Activated T-cell treated with anti-CD3 and anti-CD28 coated beads, Interleukin-2, amount 50 U/mL, for 24 hours (primary cell): ENCODE measurements at regions not wholly inside any gene's neighbourhood (a gene's known extent, or its start where the extent isn't known, plus 50 kb on each side); places are given as distances from the start of the nearest gene placed in this dataset.
"Not testable (repeated sequence)": the region's sequence is repeated elsewhere in the genome, so short reads cannot be mapped to it uniquely, and the experiment has no call there.

Source experiments
- DNase-seq: peaks from one replicate; pipeline ENCODE4 v3.0.0-alpha.2; 2020
- H3K27ac Mint-ChIP-seq: 2 replicates; pipeline ENCODE4 v1.8.0; 2020; ENCODE audit warnings: mild to moderate bottlenecking, mixed read lengths
- H3K27me3 Mint-ChIP-seq: 2 replicates; pipeline ENCODE4 v1.8.0; 2020; ENCODE audit warnings: mixed read lengths
- H3K36me3 Mint-ChIP-seq: 2 replicates; pipeline ENCODE4 v1.8.0; 2020; ENCODE audit warnings: low read depth, mixed read lengths
- H3K4me1 Mint-ChIP-seq: 2 replicates; pipeline ENCODE4 v1.8.0; 2020; ENCODE audit warnings: low read depth, mixed read lengths
- H3K4me3 Mint-ChIP-seq: 2 replicates; pipeline ENCODE4 v1.8.0; 2020; ENCODE audit warnings: mild to moderate bottlenecking, moderate library complexity, mixed read lengths
- H3K9me3 Mint-ChIP-seq: 2 replicates; pipeline ENCODE4 v1.8.0; 2020; ENCODE audit warnings: mixed read lengths

DNA sequence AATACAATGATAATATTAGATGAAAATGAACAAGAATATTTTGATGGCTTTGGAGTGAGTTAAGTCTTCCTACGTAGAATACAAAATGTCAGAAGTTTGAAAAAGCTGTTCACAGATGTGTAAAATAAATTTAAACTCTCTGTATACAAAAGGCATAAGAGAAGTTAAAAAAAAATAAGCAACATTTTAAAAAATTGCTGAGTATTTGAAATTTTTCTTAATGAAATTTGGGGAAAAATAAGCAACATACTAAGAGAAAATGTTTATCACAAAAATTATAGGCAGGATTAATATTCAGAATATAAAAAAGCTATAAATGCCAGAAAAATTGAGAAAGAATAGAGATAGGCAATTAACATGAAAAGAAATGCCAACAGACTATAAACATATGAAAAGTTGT lies 470.7 kb upstream of the TRPC7 start:
- Mint-ChIP-seq H3K27me3 (no peaks in the 10 kb centered on the region), H3K4me3 (no peak overlapping the region), H3K9me3 (peaks cover 8% of the 10 kb centered on the region), H3K4me1 (no peaks in the 10 kb centered on the region), H3K27ac (no peak overlapping the region), H3K36me3 (no peaks in the 10 kb centered on the region)
- DNase-seq = no peak

DNA sequence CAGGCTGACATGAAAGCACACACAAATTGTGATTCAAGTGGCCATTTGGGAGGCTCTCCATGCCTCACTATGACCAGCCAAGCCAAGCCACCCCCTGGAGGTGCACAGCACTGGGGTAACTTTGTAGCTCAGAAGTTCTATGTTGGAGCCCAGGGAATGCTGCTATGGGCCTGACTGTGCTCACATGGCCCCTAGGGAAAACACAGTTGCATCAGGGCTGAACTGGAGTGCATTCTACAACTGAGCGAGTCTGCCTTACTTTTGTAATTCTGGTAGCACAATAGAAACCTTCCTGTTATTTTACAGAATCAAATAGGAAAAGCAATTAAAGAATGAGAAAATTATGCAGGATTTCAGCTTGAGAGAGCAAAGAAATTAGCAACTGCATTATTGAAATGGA lies 455.5 kb upstream of the TRPC7 start:
- no peak overlapping the region for H3K27ac Mint-ChIP-seq
- no peak for DNase-seq
- no peak overlapping the region for H3K4me3 Mint-ChIP-seq
- no peaks in the 10 kb centered on the region for H3K9me3 Mint-ChIP-seq
- H3K27me3 Mint-ChIP-seq = no peaks in the 10 kb centered on the region
- H3K36me3 Mint-ChIP-seq = no peaks in the 10 kb centered on the region
- no peaks in the 10 kb centered on the region for H3K4me1 Mint-ChIP-seq

- H3K4me3 Mint-ChIP-seq = no peak overlapping the region
- no peaks in the 10 kb centered on the region for H3K4me1 Mint-ChIP-seq
- H3K27ac Mint-ChIP-seq = no peak overlapping the region
- no peak for DNase-seq
- H3K27me3 Mint-ChIP-seq = no peaks in the 10 kb centered on the region
- no peaks in the 10 kb centered on the region for H3K36me3 Mint-ChIP-seq
- H3K9me3 Mint-ChIP-seq = no peaks in the 10 kb centered on the region
Observed at GRCh38 chr5:136819526-136820302, 454.4 kb upstream of the TRPC7 start.

GRCh38 chr5:136816327-136816726 lies 451.0 kb upstream of the TRPC7 start:
- no peaks in the 10 kb centered on the region for H3K9me3 Mint-ChIP-seq
- no peaks in the 10 kb centered on the region for H3K4me1 Mint-ChIP-seq
- no peaks in the 10 kb centered on the region for H3K36me3 Mint-ChIP-seq
- DNase-seq = no peak
- H3K27me3 Mint-ChIP-seq = no peaks in the 10 kb centered on the region
- no peak overlapping the region for H3K27ac Mint-ChIP-seq
- H3K4me3 Mint-ChIP-seq = no peak overlapping the region

- DNase-seq = no peak
- no peak overlapping the region for H3K4me3 Mint-ChIP-seq
- no peaks in the 10 kb centered on the region for H3K9me3 Mint-ChIP-seq
- H3K27ac Mint-ChIP-seq = no peak overlapping the region
- no peaks in the 10 kb centered on the region for H3K36me3 Mint-ChIP-seq
- H3K27me3 Mint-ChIP-seq = no peaks in the 10 kb centered on the region
- H3K4me1 Mint-ChIP-seq = no peaks in the 10 kb centered on the region
Observed at GRCh38 chr5:136814619-136815378, 449.5 kb upstream of the TRPC7 start.

- not testable (repeated sequence) for H3K27me3 Mint-ChIP-seq, H3K27ac Mint-ChIP-seq, DNase-seq, H3K4me3 Mint-ChIP-seq, H3K9me3 Mint-ChIP-seq, H3K4me1 Mint-ChIP-seq, H3K36me3 Mint-ChIP-seq
Observed at GRCh38 chr5:136812270-136812669, 446.9 kb upstream of the TRPC7 start.

- Mint-ChIP-seq H3K36me3 (no peaks in the 10 kb centered on the region), H3K27ac (no peak overlapping the region), H3K4me3 (no peak overlapping the region), H3K4me1 (no peaks in the 10 kb centered on the region), H3K27me3 (no peaks in the 10 kb centered on the region), H3K9me3 (no peaks in the 10 kb centered on the region)
- no peak for DNase-seq
Observed at GRCh38 chr5:136811551-136811950, 446.2 kb upstream of the TRPC7 start.

DNA sequence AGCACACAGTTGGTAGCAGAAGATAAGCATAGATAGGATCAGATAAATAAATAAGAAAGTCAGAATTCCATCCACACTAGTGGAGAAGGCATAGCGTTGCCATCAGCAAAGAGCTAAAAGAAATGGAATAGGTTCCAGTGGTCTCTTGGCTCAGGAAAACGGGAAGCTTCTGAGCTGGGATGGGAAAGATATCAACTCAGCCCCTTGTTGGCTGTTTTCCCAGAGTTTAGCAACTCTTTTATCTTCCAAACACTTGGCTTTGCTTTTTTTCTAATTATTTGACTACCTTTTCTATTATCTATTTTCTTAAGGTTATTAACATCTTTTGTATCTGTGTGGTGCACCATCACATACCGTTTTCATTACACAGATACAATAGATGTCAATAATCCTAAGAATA lies 445.7 kb upstream of the TRPC7 start:
- H3K27ac Mint-ChIP-seq = no peak overlapping the region
- no peak for DNase-seq

DNA sequence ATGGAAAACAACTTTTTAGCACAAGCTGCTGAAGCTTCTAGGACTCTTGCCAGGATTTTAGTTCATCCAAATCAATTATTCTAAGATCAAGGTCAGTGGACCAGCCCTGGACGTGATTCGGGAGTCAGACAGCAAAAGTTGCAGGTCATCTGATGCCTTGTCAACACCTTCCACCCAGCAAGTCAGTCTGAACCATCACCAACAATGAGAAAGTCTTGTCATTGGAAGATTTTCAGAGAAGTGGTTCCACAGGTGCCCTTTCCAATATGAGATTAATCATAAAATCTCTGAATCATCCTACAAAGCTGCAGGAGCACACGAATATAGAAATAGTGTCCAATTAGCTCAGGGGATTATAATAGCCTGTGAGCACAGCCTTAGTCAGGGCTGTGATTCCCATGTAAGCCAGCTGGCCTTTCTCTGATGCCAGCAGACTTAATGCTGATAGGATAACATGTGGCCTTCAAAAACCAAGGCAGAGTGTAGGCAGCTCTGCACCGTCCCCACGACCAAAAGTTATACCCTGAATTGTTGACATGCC lies 445.0 kb upstream of the TRPC7 start:
- no peak for DNase-seq
- Mint-ChIP-seq H3K4me3 (no peak overlapping the region), H3K4me1 (no peaks in the 10 kb centered on the region), H3K27ac (no peak overlapping the region), H3K27me3 (no peaks in the 10 kb centered on the region), H3K36me3 (no peaks in the 10 kb centered on the region), H3K9me3 (no peaks in the 10 kb centered on the region)

More for the DNA sequence above, 445.7 kb upstream of the TRPC7 start:
- no peaks in the 10 kb centered on the region for H3K27me3 Mint-ChIP-seq
- no peak overlapping the region for H3K4me3 Mint-ChIP-seq
- no peaks in the 10 kb centered on the region for H3K4me1 Mint-ChIP-seq
- no peaks in the 10 kb centered on the region for H3K36me3 Mint-ChIP-seq
- no peaks in the 10 kb centered on the region for H3K9me3 Mint-ChIP-seq

- Mint-ChIP-seq H3K27ac (no peak overlapping the region), H3K9me3 (no peaks in the 10 kb centered on the region), H3K36me3 (no peaks in the 10 kb centered on the region), H3K4me3 (no peak overlapping the region), H3K4me1 (no peaks in the 10 kb centered on the region), H3K27me3 (no peaks in the 10 kb centered on the region)
- no peak for DNase-seq
Observed at GRCh38 chr5:136809382-136809781, 444.0 kb upstream of the TRPC7 start.

- H3K4me3 Mint-ChIP-seq = no peak overlapping the region
- H3K27me3 Mint-ChIP-seq = no peaks in the 10 kb centered on the region
- DNase-seq = no peak
- no peaks in the 10 kb centered on the region for H3K4me1 Mint-ChIP-seq
- no peaks in the 10 kb centered on the region for H3K36me3 Mint-ChIP-seq
- no peak overlapping the region for H3K27ac Mint-ChIP-seq
- no peaks in the 10 kb centered on the region for H3K9me3 Mint-ChIP-seq
Observed at GRCh38 chr5:136808756-136809155, 443.4 kb upstream of the TRPC7 start.

DNA sequence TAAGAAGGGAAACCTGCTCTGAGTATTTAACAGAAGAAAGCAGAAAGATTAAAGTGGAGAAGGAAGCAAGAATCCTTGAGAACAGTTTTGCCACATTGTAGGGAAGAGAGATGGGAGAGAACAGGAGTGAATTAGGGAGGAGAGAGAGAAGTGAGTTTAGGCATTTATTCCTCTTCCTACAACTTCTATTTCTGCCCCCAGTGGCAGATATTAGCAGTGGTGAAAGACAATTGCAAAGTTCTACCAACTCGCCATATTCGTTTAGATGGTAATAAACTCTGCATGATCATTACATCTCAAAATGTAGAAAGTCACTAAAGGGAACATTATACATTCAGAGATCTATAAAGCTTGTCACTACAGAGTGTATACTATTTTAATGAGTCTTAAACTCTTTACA lies 440.1 kb upstream of the TRPC7 start:
- Mint-ChIP-seq H3K4me3 (no peak overlapping the region), H3K27ac (no peak overlapping the region), H3K9me3 (no peaks in the 10 kb centered on the region), H3K36me3 (no peaks in the 10 kb centered on the region), H3K27me3 (no peaks in the 10 kb centered on the region), H3K4me1 (no peaks in the 10 kb centered on the region)
- DNase-seq = no peak

DNA sequence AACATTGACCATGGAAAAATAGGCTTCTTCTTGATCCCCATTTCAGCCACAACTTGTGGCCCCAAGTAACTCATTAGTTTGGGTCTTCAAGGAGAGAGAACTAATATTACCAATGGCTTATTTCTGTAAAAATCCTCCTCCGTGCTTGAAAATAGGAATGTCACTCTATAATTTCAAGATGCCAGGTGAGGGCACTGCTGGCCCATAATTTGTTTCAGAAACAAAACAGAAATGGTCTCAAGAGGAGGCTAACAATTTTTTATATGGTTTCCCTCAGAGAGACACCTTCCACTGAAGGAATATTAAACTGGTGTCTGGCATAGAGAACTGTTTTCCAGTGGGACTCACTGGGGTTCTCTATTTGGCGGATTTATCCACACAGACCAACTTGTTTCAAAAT lies 437.0 kb upstream of the TRPC7 start:
- no peaks in the 10 kb centered on the region for H3K27me3 Mint-ChIP-seq
- no peak overlapping the region for H3K27ac Mint-ChIP-seq
- no peaks in the 10 kb centered on the region for H3K36me3 Mint-ChIP-seq
- H3K4me3 Mint-ChIP-seq = no peak overlapping the region
- DNase-seq = no peak
- peaks cover 4% of the 10 kb centered on the region for H3K9me3 Mint-ChIP-seq
- no peaks in the 10 kb centered on the region for H3K4me1 Mint-ChIP-seq

DNA sequence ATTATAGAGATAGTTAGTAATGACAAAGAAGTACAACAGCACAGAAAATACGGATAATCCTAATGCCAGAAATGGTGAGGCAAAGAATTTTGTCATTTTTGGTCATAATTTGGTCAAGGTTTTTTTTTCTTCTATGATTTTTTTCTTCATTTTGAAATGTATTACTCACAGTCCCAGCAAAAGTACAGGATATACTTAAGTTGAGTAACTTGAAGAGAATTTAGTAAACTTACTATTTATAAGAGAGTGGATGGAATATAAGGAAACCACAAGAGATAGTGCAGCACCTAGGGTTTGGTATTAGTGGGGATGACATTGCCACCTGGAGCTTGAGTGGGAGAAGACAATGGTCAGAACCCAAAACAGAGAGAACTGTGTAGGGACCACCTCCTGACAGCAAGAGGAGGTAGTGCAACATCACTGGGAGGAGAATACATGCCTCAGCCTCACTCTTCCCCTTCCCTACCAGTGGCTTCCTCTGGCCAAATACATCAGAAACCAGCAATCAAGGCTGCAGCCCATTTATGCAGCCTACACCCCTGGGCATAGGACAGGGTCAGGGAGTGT lies 434.5 kb upstream of the TRPC7 start:
- DNase-seq = no peak
- H3K27ac Mint-ChIP-seq = no peak overlapping the region
- H3K36me3 Mint-ChIP-seq = no peaks in the 10 kb centered on the region
- no peak overlapping the region for H3K4me3 Mint-ChIP-seq
- peaks cover 8% of the 10 kb centered on the region for H3K9me3 Mint-ChIP-seq
- no peaks in the 10 kb centered on the region for H3K27me3 Mint-ChIP-seq
- no peaks in the 10 kb centered on the region for H3K4me1 Mint-ChIP-seq

- no peaks in the 10 kb centered on the region for H3K36me3 Mint-ChIP-seq
- H3K4me1 Mint-ChIP-seq = no peaks in the 10 kb centered on the region
- no peak for DNase-seq
- no peak overlapping the region for H3K4me3 Mint-ChIP-seq
- no peak overlapping the region for H3K27ac Mint-ChIP-seq
- H3K9me3 Mint-ChIP-seq = peaks cover 8% of the 10 kb centered on the region
- H3K27me3 Mint-ChIP-seq = no peaks in the 10 kb centered on the region
Observed at GRCh38 chr5:136793300-136793699, 428.0 kb upstream of the TRPC7 start.
